ENCODE measurements at regions not wholly inside any gene's neighbourhood (a gene's known extent, or its start where the extent isn't known, plus 50 kb on each side); places are given as distances from the start of the nearest gene placed in this dataset.

GRCh38 chr15:79529157-79529785 is 97.1 kb downstream of the MINAR1 start:
- H3K27me3 ChIP-seq, result no peaks in the 10 kb centered on the region
- H3K4me3 ChIP-seq, result no peak overlapping the region
- H3K9me3 ChIP-seq, result no peaks in the 10 kb centered on the region
- no peak overlapping the region for H3K27ac ChIP-seq
- intact Hi-C loops (cut with DNase I; ENCODE audit: low total_unique reads), result no loop called here
- TF ChIP-seq POLR2A (IDR thresholded peaks at IDR 0.05) (no peak), CTCF (IDR thresholded peaks at IDR 0.05) (no peak)
- 72% methylated on average over 8 of the region's 8 CpGs for WGBS, 2 donors
- DNase-seq, result no peak
- H3K4me1 ChIP-seq, result no peaks in the 10 kb centered on the region
- no peaks in the 10 kb centered on the region for H3K36me3 ChIP-seq (ENCODE audit: low read depth, missing control alignments)

- no peaks in the 10 kb centered on the region for H3K9me3 ChIP-seq
- H3K27ac ChIP-seq, result no peak overlapping the region
- no peak for TF ChIP-seq POLR2A (IDR thresholded peaks at IDR 0.05)
- TF ChIP-seq CTCF (IDR thresholded peaks at IDR 0.05), result no peak
- H3K36me3 ChIP-seq (ENCODE audit: low read depth, missing control alignments), result no peaks in the 10 kb centered on the region
- intact Hi-C loops (cut with DNase I; ENCODE audit: low total_unique reads), result no loop called here
- DNase-seq, result no peak
- H3K27me3 ChIP-seq, result no peaks in the 10 kb centered on the region
- H3K4me1 ChIP-seq, result no peaks in the 10 kb centered on the region
- 84 to 88% methylated on average over 3 of the region's 3 CpGs for WGBS, 2 donors
- no peak overlapping the region for H3K4me3 ChIP-seq
Observed at GRCh38 chr15:79535536-79535935, 103.4 kb downstream of the MINAR1 start.

DNA sequence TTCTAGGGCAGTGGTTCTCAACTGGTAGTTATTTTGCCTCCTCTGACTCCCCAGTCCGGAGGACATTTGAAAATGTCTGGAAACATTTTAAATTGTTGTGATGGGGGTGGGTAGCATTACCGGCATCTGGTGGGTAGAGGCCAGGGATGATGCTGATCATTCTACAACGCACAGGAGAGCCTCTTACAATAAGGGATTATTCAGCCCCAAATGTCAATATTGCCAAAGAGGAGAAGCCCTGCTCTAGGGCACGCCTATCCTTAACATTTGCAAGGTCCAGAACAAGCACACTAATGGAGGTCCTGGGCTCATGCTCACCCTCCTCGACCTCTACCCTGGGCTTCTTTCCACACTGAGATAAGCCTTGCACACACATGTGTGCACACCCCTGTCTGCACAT is 106.4 kb downstream of the MINAR1 start:
- Histone ChIP-seq H3K27ac (no peak overlapping the region), H3K9me3 (no peaks in the 10 kb centered on the region), H3K27me3 (no peaks in the 10 kb centered on the region), H3K4me1 (no peaks in the 10 kb centered on the region), H3K36me3 (ENCODE audit: low read depth, missing control alignments) (no peaks in the 10 kb centered on the region), H3K4me3 (no peak overlapping the region)
- WGBS, 2 donors, result 81 to 89% methylated on average over 4 to 5 of the region's 5 CpGs
- TF ChIP-seq POLR2A (IDR thresholded peaks at IDR 0.05), result no peak
- no peak for TF ChIP-seq CTCF (IDR thresholded peaks at IDR 0.05)
- DNase-seq, result no peak
- intact Hi-C loops (cut with DNase I; ENCODE audit: low total_unique reads), result no loop called here

- Histone ChIP-seq H3K4me3 (no peak overlapping the region), H3K27me3 (no peaks in the 10 kb centered on the region), H3K36me3 (ENCODE audit: low read depth, missing control alignments) (no peaks in the 10 kb centered on the region), H3K27ac (no peak overlapping the region), H3K9me3 (no peaks in the 10 kb centered on the region), H3K4me1 (no peaks in the 10 kb centered on the region)
- TF ChIP-seq CTCF (IDR thresholded peaks at IDR 0.05), result no peak
- TF ChIP-seq POLR2A (IDR thresholded peaks at IDR 0.05), result no peak
- 80 to 92% methylated on average over 3 of the region's 3 CpGs for WGBS, 2 donors
- intact Hi-C loops (cut with DNase I; ENCODE audit: low total_unique reads), result no loop called here
- no peak for DNase-seq
Observed at GRCh38 chr15:79539401-79539800, 107.3 kb downstream of the MINAR1 start.

- intact Hi-C loops (cut with DNase I; ENCODE audit: low total_unique reads), result no loop called here
- TF ChIP-seq POLR2A (IDR thresholded peaks at IDR 0.05) (no peak), CTCF (IDR thresholded peaks at IDR 0.05) (peak in 1 of 3 experiments; percentile 16)
- no peak overlapping the region for H3K27ac ChIP-seq
- H3K4me3 ChIP-seq, result no peak overlapping the region
- H3K4me1 ChIP-seq, result no peaks in the 10 kb centered on the region
- H3K27me3 ChIP-seq, result no peaks in the 10 kb centered on the region
- no peak for DNase-seq
- 81 to 93% methylated on average over 2 of the region's 2 CpGs for WGBS, 2 donors
- H3K36me3 ChIP-seq (ENCODE audit: low read depth, missing control alignments), result no peaks in the 10 kb centered on the region
- H3K9me3 ChIP-seq, result no peaks in the 10 kb centered on the region
Observed at GRCh38 chr15:79540551-79540950, 108.4 kb downstream of the MINAR1 start.
